SHP77 (cell line): ENCODE measurements at regions not wholly inside any gene's neighbourhood (a gene's known extent, or its start where the extent isn't known, plus 50 kb on each side); places are given as distances from the start of the nearest gene placed in this dataset.
A peak's percentile ranks its signal among the peaks of the same experiment; 100 is the strongest.
"Not testable (repeated sequence)": the region's sequence is repeated elsewhere in the genome, so short reads cannot be mapped to it uniquely, and the experiment has no call there.

Source experiments
- DNase-seq, 2 experiments: peaks; one replicate each; lab custom pipeline; 2025; lab: John Stamatoyannopoulos, UW

DNA sequence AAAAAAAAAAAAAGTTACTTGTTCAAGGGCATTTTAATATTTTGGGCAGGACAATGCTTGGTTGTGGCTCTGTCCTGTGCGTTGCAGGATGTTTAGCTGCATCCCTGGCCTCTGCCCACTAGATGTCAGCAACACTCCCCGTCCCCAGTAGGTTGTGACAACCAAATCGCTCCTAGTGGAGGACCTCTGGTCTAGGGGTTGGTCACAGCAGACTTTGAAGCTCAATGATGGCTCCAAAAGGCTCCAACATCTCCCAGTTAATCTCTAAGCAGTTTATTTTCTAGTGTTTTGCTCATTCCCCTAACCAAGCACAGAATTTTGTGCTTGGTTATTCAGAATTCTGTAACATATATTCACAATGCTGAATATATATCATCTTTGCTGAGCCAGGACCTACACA lies 67.0 kb downstream of the CHRNA1 start:
- DNase-seq: peak; percentile 29 to 36

DNA sequence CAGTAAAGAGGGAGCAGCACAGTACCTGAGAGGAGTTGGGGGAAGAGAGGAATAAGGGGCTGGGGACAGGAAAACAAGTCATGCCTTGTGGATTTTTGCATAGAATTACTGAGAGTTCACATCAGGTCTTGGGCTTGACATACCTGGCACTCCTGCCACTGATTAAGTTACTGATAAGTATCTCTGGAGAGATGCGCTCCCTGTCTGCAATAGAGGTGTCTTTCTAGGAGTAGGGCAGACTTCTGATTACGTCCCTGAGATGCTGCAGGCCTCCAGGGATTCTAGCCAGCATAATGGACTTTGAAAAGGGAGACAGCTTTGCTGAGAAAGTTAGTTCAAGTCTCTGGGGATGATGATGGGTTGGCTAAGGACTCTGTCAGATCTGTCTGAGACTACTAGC lies 69.4 kb downstream of the CHRNA1 start:
- no peak for DNase-seq

DNA sequence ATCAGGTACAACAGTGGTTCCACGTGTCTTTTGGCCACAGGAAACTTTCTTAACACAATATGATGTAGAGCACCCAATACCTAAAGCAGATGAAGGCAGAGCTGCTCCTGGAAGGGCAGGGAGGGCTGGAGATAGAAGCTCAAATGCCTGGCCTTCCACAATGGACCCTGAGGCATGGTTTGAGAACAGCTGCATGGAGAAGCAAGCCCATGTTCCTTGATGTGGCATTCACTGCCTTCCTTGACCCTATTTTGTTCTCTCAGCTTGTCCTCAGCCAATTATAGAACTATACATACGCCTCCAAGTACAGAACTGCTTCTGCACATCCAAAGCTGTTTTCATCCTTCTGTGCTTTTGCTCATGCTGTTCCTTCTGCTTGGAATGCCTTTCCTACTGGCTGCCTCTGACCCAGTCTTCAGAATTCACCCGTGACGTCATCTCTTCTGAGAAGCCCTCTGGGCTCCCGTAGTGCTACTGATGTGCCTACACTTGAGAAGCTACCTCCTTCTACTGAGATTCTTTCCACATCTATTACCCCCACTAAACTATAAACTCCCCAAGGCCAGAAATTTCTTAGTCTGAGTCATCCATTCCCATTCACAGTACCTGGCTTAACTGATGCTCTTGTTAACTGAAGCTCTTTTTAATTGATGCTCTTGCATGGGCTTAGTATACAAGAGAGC lies 69.9 kb downstream of the CHRNA1 start:
- DNase-seq: no peak

DNA sequence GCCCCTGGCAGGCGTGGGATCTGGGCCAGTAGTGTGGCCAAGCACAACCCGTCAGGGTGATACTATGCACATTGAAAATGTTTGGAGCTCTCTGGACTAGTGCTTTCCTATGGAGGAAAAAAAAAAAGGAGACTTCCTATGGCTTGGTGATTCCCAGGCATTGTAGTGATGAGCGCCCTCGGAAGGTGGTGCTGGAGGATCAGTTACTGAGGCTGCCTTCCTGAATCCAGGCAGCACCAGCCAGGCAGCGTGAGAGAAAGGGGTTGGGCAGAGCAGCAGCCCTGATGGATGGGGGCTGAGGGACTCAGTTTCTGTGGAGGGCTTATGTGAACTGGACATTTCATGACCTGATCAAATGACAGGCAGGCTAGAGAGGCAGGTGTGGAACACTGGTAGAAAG lies 70.9 kb downstream of the CHRNA1 start:
- DNase-seq: no peak

DNA sequence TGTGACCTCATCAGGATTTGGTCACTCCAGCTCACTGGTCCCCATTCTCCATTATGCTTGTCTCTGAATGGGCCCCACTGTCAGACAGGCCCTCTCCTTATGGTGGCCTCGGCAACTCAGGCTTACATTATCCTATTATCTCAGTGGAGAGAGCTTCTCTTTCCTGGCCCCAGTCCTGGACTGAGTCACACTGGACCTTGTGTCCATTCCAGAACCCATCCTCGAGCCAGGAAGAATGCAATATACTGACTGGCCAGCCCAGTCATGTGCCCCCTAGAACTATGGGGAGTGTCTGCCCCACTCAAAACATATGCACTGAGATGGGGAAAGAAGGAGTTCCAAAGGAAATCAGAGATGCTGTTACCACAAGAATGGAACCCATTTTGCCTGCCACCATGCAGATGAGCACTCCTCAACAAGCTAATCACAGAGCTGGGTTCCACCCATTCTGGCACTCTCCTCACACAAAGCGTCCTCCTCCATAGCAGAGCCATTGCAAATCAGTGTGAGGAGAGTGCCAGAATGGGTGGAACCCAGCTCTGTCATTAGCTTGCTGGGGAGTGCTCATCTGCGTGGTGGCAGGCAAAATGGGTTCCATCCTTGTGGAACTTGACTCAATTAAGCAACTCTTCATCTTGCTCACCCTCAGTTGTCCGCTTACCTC lies 71.9 kb downstream of the CHRNA1 start:
- DNase-seq: no peak

DNA sequence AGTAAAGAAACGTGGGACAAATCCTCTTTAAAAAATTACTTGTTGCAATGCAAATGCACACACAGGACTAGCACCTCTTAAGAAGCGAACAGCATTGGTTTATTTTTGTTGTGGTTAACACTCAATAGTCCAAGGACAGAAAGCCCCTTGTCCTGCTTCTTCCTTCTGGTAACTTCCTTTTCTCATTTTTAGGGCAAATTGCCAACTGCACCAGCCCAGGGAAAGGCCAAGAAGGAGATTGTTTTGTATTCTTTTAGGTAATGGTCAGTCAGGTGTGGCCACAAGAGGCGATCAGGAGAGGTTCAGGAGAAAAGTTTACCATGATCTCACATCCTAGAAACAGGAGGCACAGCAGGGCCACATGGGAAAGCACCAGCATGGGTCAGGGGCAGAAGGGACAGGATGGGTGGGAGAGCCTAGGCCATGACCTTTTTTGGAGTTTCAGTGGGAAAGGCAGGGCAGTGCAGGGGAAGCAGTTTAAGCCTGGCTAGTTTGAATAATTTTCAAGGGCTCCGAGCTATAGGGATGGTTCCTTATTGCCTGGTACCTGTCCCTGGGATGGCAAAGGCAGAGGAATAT lies 73.0 kb downstream of the CHRNA1 start:
- DNase-seq: no peak

DNA sequence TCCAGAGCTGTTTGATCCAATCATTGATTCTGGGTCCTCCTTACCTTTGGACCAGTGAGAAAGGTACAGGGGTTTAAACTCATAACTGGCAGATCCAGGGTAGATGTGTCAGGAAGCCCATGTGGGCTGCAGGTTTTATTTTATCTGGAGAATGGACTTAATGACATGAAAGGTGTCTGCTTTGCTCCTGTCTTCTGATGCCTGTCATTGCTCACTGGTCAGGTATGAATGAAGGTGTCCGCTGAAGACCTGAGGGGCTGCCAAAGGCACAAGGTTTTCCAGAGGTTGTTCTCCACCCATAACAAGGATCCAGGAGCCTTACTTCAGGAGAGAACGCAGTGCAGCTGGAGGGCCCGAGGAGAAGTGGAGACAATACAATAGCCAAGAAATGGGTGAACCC lies 74.2 kb downstream of the CHRNA1 start:
- no peak for DNase-seq

DNA sequence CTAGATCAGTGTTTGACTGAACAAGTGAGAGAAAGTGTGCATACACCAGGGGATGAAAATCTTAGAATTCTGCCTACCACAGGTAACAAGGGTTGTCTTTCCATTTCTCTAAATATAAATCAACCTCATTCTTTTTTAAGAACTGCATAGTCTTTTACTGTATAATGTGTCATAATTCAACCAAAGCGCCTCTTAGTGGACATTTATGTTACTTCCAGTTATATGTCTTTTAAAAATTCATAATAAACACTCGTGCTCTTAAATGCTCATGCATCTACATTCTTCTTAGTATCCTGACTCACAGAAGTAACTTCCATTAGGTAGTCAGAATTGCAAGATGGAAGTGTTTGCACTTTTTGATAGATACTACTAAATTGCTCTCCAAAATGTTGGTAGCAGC lies 76.2 kb downstream of the CHRNA1 start:
- DNase-seq: no peak

DNA sequence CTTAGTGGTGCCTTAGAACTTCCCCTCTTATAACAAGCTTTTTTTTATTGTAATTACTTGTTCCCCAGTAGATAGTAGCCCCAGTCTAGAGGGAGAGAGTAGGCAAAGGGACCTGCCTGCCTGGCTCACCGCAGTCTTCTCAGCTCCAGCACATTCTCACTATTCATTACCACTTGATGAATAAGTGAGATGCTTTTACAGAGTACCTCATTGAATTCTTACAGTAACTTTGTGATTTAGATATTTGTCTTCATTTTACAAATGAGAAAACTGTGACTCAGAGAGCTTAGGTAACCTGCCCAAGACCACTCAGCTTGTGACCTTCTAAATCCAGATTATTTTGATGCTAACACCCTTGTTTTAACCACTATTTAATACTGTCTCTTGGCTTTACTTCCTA lies 77.8 kb downstream of the CHRNA1 start:
- no peak for DNase-seq

DNA sequence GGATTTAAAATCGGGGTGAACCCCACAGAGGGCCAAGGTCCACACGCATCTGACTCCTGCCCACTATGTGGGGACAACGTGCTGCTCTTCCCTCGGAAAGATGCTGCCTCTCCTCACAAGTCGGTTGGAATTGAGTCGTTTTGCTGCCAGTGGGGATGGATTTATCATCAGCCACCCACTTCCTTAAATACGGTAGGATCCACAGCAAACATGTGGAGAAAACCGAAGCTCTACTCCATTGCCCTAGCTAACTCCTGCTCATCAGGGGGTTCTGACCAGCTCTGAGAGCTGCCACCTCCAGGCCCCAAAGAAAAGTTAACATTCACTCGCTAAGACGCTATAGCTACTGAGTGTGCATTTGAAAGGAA lies 80.9 kb downstream of the CHRNA1 start:
- no peak for DNase-seq

DNA sequence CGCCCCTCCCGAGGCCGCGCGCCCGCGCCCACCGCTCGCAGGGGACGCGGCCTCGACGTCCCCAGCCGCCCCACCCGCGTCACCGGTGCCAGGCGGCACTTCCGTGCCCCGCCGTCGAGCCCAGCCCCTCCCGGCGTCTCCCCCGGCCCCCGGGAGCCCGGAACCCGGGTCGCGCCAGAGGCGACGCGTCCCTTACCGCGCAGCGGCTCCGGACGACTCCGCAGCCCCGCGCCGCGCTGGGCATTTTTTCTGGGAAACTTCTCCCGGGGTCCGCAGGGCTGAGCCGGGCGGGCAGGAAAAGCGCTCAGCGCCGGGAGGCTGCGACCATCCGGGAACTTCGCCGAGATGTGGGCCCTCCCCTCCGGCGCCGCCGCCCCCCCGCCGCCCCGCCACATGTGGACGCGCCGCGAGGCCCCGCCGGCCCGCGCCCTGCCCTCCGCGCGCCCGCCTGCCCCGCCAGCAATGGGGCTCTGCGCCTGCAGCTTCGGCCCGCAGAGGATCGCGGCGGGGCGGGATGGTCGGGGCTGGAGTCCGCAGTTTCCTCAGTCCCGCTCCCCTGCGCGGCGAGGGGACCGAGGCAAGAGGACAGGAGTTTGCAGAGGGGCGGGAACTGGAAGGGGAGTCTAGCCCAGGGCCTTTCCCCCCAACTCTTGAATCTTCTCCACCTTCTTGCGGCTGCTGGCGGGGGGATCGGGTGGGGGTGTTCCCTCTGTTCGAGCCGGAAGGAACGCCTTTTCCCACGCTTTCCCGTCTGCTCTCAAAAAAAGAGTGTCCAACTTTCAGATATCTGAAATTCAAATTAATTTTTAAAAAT lies 81.5 kb downstream of the CHRNA1 start:
- no peak for DNase-seq

DNA sequence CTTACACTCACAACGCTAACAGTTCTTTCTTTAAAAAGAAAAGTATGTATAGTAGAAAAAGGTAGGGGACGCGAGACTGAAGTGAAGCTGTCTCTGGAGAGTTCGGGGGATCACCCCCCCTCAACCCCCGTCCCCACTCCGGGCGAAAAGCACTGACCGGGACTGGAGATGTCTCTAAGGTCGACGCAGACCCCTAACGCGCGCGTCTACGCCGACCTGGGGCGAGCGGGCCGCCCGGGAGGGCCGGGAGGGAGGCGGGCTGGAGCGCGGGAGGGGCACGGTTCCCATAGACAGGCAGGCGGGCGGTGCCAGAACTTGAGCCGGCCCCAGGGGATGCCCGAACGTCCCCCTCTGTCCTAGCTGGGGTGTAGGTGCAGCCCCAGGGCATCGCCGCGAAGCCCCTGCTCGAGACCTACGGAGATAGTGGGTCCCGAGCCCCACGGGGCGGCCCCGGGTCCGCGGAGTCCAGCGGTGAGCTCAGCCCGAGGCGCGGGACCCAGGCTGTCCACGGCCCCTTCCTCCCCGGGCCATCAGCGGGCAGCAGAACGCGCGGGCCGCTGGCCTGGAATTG lies 82.2 kb downstream of the CHRNA1 start:
- no peak for DNase-seq

DNA sequence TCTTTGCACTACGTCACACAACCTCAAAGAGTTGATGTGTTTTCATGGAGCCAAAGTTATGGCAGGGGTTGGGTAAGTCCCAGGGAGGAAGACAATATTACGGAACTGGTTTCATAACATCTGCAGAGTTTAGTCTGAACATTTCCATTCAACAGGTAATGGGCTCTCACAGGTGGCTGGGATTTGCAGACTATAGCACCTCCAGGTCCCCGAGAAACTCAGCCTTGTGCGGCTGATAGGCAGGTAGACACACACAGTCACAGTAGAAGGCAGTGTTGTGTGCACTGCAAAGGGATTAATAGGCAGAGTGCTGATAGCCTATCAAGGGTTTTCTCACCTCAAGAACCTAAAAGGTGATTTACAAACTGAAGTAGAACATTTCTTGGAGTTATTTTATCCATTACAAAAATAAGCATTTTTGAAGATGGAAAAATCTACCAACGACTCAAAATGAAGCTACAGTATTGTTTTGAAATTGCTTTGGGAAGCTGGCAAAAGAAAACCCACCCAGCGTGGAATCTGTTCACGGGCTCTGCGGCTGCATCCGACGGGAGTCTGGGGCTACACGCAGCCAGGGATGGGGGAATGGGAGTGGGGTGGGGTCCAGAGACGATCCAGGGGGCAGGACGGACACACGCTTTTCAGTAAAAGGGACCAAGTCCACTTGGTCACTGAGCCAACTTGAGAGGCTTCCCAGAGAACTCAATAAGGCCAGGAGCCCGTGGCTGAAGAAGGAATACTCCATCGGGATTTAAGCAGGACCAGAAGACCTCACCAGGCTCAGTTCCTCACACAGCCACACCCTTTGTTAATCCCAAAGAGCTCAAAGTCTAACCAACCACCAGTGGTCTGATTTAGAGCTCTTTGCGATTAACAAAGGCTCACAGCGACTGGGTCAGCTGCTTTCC lies 82.9 kb downstream of the CHRNA1 start:
- DNase-seq: no peak

DNA sequence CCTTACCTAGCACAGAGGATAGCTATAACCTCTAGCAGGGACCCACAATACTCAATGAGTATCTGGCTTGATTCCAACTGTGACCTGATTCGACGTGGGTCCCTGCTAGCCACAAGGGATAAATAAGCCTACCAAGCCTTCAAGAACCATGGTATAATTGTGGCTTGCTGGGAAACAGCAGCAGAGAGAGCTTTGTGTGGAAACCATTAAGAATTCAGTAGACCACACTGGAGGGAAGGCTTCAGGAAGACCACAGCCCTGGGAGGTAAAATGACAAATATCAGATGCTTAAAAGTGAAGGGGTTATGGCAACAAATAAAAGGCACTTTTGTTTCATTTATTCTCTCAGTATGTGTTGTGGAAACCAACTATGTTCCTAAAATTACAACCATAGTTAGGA lies 82.6 kb upstream of the WIPF1 start:
- no peak for DNase-seq

DNA sequence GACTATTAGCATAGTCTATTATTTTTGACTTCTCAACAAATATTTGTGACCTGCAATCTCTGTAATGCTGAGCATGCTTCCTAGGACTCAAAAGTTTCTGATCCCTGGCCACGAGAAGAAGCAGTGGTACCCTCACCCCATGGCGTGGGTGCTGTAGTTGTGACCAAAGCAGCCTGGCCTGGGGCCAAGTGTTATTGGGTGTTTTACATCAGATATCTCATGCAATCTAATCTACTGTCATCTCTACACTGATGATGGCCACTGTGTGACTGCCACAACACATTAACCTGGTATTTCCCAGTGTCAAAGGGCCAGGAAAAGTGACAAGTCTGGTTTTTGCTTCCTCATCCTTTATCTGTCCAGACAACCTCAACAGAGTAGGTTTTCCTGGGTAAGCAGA lies 80.8 kb upstream of the WIPF1 start:
- DNase-seq: no peak

DNA sequence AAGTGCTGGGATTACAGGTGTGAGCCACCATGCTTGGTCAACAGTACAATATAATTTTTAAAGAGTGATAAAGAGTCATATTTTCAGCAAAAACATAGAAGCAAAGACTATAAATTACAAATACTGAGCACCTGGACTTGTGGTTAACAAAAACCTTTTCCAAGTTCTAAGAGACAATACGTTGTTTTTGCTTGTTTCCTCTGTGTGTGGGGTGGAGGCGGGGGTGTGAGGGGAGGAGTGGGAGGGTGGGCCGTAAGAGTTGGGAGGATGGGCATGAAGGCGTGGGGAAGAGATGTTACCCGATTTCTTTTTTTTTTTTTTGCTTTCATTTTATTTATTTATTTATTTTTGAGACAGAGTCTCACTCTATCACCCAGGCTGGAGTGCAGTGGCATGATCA lies 78.0 kb upstream of the WIPF1 start:
- no peak for DNase-seq

DNA sequence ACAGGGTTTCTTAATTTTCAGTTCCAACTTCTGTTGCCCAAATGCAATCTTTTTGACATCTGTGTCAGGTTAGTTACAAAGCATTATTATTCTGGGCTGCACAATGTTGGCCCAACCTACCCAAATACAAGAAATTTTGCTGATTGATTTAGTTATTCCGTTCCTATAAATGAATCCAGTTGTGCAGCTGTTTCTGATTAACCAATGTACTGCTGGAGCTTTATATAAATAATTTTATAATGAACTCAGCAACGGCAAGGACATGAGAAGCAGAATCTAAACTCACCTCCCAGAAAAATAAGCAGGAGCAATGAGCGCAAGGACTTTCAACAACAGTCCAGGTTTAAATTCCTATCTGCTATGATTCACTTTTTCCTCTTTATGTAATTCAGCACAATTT lies 76.3 kb upstream of the WIPF1 start:
- DNase-seq: no peak

DNA sequence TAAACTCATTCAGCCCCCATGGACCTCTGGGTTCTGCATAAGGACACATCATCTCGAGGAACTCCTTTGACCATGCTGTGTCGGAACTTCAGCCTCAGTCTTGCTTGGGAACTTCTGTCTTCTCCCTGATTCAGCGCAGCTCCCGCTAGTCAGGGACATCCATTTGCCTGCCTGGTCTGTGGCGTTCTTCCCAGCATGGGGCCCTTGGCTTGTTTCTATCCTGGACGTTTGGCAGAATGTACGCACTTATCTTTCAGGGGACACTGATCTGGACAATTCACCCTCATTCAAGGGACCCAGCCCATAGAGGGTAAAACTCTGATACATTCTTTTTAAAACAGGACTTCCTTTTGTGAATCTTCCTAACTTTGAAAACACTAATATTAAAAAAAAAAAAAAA lies 75.8 kb upstream of the WIPF1 start:
- no peak for DNase-seq

DNA sequence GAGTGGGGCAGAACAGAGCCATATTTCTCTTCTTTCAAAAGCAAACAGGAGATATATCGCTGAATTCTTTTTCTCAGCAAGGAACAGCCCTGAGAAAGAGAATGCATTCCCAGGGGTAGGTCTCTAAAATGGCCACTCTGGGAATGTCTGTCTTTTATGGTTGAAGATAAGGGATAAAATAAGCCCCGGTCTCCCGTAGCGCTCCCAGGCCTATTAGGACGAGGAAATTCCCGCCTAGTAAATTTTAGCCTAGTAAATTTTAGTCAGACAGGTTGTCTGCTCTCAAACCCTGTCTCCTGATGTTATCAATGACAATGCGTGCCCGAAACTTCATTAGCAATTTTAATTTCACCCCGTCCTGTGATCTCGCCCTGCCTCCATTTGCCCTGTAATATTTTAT lies 73.9 kb upstream of the WIPF1 start:
- DNase-seq: not testable (repeated sequence)

DNA sequence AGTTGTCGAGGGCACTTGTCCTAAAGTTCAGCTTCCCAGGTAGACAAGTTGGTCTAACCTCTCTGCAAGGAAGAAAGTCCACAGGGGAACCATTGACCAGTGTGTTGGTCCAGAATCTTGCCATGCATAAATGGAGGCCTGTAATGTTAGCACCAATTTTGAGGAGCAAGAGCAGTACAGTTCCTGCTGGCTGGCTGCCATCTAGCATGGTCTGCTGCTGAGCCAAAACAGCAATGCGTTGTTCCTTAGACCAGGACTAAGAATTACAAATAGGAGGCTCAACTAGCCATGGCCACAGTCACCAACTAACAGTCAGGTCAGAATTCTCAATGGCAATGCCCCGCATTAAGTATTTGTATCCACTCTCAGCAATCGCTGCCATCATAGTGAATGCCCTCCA lies 72.8 kb upstream of the WIPF1 start:
- DNase-seq: no peak

DNA sequence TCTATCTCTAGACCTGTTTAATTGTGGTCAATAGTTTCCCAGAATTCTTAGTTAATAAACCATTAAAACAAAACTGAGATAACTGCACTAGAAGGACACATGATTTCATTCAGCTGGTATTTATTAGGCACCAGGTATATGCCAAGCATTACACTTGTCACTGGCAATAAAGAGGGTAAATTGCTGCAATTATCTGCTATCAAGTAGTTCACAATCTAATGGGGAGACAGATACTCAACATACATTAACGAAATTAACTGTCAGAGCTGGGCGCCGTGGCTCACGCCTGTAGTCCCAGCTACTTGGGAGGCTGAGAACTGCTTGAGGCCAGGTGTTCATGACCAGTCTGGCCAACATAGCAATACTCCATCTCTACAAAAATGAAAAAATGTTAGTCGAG lies 71.7 kb upstream of the WIPF1 start:
- DNase-seq: no peak

DNA sequence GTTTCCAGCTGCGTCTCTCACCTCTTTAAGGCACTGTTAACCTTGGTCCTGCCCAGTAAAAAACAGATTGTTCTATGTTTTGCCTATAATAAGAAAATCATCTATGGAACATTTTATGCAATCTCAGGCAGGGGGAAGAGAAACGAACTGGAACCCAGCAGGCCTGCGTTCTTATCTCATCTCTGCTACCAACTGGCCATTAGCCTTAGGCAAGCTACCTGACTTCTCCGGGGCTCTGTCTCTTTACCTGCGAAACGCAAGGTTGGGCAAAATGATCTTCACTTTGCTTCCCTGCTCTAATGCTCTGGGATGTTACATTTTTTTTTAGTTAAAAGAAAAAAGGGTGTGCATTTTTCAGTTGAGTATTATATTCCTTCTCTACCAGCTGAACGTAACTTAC lies 70.5 kb upstream of the WIPF1 start:
- DNase-seq: no peak
